GM23338 (cell line): ENCODE measurements at regions not wholly inside any gene's neighbourhood (a gene's known extent, or its start where the extent isn't known, plus 50 kb on each side); places are given as distances from the start of the nearest gene placed in this dataset.

Source experiments
- CTCF ChIP-seq, 2 experiments: fragments of 200-600 bp in 1 of 2; sonication (generic) in 1 of 2; conservative IDR thresholded peaks; 2 replicates each; pipeline versions ENCODE4 v1.5.1 to v1.6.1; 2016 to 2017; ENCODE audit warnings: antibody characterized with exemption in 2 of 2, low read depth in 2 of 2, mild to moderate bottlenecking in 2 of 2, moderate library complexity in 1 of 2
- EZH2 ChIP-seq: fragments of 200-600 bp; sonication (generic); IDR thresholded peaks from one replicate; pipeline ENCODE4 v1.8.0; 2017; ENCODE audit warnings: antibody characterized with exemption, mild to moderate bottlenecking, low read depth; ENCODE audit not compliant: unreplicated experiment
- EZH2phosphoT487 ChIP-seq: fragments of 200-600 bp; sonication (generic); IDR thresholded peaks from one replicate; pipeline ENCODE4 v1.8.1; 2018; ENCODE audit warnings: antibody characterized with exemption; ENCODE audit not compliant: unreplicated experiment
- JUNB ChIP-seq: IDR thresholded peaks from one replicate; pipeline ENCODE4 v1.6.1; 2016; ENCODE audit warnings: antibody characterized with exemption; ENCODE audit not compliant: unreplicated experiment
- REST ChIP-seq: IDR thresholded peaks from one replicate; pipeline ENCODE4 v1.6.1; 2018; ENCODE audit warnings: antibody characterized with exemption; ENCODE audit not compliant: unreplicated experiment
- ZNF331 ChIP-seq: fragments of 250-450 bp; sonication (Bioruptor Pico); IDR thresholded peaks from 2 replicates; pipeline ENCODE4 v1.5.0; 2020; ENCODE audit warnings: low read depth, mild to moderate bottlenecking, moderate library complexity

- no peak for TF ChIP-seq CTCF (conservative IDR thresholded peaks at IDR 0.05; ENCODE audit: low read depth in 2 of 2)
- no peak for TF ChIP-seq ZNF331 (CRISPR knock-in tag)
- no peak for TF ChIP-seq EZH2phosphoT487
- TF ChIP-seq JUNB = no peak
- no peak for TF ChIP-seq REST
- no peak for TF ChIP-seq EZH2
These were observed 552.5 kb upstream of the ROBO2 start for GRCh38 chr3:76487446-76487845.
